ENCODE measurements at regions not wholly inside any gene's neighbourhood (a gene's known extent, or its start where the extent isn't known, plus 50 kb on each side); places are given as distances from the start of the nearest gene placed in this dataset.
"Not testable (repeated sequence)": the region's sequence is repeated elsewhere in the genome, so short reads cannot be mapped to it uniquely, and the experiment has no call there.

- TF ChIP-seq EZH2phosphoT487 (IDR thresholded peaks at IDR 0.05; ENCODE audit: insufficient read depth, low read depth); EZH2 (IDR thresholded peaks at IDR 0.05; ENCODE audit: insufficient read depth, poor library complexity, severe bottlenecking): not testable (repeated sequence)
Measured at GRCh38 chr1:206314951-206315636, 111.8 kb downstream of the SRGAP2 start.

Data from GM23248 (cell line).